ENCODE measurements at regions not wholly inside any gene's neighbourhood (a gene's known extent, or its start where the extent isn't known, plus 50 kb on each side); places are given as distances from the start of the nearest gene placed in this dataset.

DNA sequence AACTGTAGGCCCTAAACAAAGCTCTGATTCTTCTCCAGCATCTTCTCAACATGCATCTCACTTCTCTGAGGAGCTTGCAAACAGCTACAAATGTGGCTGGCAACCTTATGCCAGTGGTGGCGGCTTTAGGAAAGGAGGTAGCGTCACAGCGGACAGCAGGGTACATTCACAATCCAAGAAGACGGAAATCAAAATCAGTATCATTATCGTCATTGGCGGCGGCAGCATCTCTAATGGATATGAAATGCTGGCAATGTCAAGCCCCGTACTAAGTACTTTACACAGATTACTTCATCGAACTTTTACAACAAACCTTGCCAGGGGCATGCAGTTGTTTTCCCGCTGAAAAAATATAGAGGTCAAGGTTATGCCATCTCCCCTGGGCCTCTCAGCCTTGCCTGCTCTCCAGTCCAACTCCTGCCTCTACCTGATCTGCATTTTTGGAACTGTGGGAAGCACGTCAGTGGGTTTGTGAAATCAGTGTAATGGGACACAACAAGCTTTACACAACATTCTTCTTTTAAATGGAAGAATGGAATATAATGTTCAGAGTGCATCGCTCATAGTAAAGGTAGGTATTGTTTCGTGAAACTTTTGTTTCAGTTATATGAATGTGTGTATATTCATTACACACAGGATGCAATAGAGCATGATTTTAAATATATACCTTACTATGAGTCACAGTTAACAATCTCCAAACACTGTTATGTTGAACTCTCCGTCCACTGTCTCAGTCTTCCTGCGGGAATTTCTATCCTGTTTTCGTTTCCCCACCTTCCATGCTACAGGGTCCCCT is 152.9 kb downstream of the TTC32 start:
- DNase-seq (ENCODE audit: low read depth in 2 of 2): no peak

DNA sequence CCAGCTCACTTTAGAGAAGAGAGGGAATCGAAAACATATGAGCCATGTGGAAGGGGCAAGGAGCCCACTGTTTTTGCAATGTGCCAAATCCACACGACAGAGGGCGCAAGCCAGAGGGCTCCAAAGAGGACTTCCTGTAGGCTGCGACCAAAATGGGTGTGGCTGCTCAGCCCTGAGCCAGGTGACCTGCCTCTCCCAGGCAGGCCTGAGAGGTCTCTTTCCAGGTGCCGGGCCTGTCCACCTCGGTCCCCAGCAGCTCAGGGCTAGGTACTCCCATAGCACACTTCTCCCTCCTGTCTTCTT is 153.8 kb downstream of the TTC32 start:
- no peak for DNase-seq (ENCODE audit: low read depth in 2 of 2)

DNA sequence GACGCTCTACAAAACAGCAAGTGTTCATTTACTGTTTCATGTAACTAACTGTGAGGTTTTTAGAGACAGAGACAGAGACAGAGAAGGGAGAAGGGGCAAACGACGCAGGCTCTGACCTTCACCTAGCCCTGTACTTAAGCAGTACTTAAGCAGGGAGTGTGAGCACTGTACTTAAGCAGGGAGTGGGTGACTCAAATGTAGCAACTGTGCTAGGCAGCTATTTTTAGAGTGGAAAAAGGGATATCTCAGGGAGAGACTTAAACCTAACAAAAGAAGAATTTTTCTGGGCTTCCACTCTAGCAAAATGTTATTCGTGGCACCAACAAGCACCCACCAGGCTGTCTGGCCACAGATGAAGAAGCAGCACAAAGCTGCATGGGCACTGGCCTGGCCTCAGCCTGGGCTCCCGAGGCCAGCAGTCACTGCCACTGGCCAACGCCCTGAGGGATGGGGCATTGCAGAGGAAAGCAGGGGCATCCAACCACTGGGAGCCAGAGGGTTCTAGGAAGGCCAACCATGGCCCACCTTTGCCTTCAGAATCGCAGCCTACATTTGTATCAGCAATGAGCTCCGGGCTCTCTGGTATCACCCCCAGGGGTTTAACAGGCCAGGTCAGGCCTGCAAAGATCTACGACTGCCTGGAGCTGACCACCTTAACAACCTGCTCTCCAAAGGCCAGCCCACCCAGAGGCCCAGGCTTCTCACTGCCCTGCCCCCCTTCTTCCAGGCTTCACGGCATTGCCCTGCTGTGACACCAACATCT is 154.3 kb downstream of the TTC32 start:
- DNase-seq (ENCODE audit: low read depth in 2 of 2): no peak

DNA sequence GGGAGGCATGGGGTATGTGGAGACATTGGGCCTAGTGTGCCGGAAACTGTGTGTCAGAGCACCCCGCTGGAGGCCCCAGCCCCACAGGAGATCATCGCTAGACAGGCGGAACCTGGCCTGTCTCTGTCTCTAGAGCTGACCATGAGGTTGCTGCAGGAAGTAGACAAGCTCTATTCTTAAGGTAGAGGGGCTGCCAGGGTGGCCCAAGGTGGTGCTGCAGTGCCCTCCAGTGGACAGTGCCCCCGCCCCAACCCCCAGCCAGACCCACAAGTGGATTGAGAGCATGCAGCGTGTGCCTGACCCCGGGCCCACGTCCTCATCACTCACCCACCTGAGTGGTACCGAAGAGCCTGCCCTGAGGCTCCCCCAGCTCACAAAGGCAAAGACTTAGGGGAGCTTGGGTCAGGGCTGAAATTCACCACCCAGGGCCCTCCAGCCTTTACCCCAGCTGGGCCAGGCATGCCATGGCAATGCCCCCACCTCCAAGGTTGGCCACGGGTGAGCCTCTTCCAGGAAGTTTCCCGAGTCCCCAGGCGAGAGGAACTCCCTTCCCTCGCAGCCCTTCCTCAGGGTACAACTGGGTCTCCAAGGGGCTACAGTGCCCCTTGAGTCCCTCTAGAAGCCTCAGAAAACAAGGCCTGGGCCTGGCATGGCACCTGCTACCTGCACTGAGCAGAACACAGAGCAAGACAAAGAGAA is 155.0 kb downstream of the TTC32 start:
- no peak for DNase-seq (ENCODE audit: low read depth in 2 of 2)

DNA sequence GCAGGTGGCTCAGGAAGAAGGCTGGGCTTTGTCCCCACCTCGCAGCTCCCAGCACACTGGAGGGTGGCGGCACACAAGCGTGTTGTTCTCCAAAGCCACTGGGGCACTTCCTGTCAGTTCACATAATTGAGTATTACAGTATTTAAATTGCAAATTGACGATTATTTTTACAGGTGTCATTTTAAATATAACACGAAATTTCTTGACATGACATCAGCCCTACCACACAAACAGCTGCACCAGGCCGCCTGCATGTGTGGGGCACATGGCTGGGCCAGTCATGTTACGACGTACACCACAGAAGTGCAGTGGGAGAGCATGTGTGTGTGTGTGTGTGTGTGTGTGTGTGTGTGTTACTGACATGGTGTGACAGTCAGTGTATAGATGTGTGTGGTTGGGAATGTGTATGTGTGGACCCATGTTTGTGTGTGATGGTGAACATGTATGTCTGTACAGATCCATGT is 155.6 kb downstream of the TTC32 start:
- DNase-seq (ENCODE audit: low read depth in 2 of 2): no peak

DNA sequence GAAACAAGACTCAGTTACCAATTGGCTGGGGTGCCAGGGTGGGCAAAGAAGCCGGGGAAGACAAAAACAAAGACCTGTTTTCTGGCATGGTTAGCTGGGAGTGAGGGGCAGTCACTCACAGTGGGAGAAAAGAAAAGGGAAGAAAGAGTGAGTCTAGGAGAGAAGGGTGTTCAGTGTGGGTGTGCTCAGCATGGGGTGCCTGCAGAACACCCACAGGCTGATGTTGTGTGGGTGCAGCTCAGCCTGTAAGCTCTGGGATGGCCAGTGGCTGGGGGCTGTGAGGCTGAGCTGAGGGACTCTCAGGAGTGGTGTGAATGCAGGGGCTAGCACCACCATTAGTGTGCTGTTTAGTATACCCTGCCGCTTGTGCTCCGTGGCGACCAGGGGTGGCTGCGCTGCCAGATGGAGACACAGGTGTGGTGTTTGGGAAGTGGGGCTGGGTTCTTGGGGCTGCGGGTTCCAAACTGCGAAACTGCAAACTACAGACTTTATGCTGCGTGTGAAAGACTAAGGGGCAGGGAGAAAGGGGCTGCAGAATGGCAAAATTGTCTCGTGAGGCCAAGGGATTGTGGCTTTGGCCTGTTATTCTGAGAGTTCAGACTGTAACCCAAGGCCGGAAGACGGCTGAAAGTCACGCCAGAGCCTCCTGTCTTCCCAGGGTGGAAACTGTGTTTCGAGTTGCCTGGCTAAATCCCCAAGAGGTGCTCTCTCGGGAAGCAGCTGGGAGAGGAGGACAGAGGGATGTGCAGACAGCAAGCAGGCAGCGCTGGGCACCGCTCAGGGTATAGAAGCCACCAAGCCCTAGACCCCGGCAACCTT is 156.3 kb downstream of the TTC32 start:
- no peak for DNase-seq (ENCODE audit: low read depth in 2 of 2)

DNA sequence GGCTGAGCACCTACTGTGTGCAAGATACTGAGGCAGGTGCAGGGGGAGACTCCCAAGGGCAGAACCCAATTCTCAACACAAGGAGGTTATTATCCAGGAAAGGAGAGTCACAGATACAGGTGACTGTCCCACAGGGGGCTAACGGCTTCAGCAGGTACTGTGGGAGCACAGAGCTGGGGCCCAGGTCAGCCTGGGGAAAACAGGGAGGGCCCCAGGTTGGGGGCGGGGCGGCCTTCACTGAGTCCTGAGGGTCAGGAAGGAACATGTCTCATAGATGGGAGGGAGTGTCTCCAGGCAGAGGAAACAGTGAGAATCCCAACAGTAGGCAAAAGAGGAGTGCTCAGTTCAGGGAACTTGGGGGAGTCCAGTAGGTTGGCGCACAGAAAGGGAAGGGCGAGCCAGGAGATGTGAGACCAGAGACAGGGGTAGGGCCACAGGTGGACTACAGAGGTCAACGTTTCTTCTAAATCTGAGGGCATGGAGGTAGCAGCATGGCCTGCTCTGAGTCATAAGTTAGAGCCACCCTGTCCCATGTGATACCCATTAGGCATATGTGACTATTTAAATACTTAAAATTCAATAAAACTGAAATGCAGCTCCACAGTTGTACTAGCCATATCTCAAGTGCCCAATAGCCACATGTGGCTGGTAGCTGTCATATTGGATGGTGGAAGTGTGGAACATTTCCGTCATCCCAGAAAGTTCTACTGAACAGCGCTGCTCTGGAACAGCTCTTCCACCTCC is 157.2 kb downstream of the TTC32 start:
- DNase-seq (ENCODE audit: low read depth in 2 of 2): no peak

DNA sequence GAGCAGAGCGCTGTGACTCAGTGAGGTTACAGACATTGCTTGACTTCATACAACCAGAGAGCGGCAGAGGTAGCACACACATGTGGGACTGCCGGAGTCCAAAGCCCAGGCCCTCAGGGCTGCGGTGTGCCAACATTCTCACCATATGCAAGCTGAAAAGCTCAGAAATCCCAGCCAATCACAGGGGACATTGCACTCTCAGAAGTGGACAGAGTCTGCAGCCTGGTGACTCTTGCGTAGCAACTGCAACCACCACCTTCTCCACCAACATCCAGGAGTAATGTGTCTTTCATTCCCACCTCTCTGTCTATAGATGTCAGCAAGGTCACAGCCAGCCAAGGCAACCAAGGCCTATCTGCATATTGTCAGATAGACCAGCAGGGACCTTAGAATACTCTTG is 158.1 kb downstream of the TTC32 start:
- DNase-seq (ENCODE audit: low read depth in 2 of 2): no peak

DNA sequence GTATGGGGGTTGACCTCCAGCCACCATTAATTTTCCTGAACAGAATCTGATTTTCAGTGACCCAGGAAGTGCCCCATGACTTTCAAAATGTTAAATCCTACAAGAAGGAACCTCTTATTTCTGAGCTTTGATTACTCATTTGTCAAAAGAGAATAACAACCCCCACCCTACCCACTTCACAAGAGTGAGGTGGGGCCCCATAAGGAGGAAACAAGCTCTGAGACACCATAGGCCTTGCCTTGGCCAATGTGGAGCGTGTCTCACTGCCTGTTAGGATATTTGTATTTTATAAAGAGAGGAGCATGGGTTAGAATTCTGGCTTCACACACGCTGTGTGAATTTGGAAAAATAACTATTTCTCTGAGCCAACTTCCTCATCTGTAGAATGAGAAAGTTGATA is 158.9 kb downstream of the TTC32 start:
- no peak for DNase-seq (ENCODE audit: low read depth in 2 of 2)

DNA sequence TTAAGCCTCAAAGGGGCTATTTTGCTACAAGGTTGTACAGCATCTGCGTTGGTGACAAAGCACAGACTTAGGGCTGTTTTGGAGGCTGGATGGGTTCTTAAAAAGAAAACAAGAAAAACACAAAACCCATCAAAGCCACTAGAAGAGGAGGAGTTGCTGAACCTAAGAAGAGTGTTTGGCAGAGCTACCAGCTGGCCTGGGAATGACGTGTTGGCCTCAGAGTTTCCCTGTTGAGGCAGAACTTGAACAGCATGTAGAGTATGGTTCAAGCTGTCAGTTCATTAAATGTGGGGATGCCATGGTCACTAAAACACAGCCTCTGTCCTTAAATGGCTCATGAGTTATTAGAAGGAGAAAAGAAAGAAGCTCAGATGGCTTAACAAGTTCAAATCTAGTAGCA is 162.5 kb downstream of the TTC32 start:
- no peak for DNase-seq (ENCODE audit: low read depth in 2 of 2)

DNA sequence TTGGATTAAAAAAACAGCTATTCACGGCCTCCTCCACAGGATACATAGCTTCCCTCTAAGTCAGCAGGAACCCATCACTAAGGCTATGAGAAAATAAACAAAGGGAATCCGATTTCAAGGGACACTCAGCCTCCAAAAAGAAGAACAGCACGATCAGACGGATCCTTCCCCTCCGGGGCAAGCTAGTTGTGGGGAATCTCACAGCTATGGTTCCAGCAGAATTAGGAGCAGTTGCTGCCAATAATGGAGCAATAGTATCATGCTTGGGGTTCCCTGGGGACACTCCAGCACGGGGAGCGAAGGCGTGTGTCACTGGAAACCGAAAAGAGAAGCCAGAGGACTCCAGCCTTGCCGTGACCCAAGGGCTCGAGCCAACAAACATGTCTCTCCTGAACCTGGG is 163.1 kb downstream of the TTC32 start:
- DNase-seq (ENCODE audit: low read depth in 2 of 2): no peak

DNA sequence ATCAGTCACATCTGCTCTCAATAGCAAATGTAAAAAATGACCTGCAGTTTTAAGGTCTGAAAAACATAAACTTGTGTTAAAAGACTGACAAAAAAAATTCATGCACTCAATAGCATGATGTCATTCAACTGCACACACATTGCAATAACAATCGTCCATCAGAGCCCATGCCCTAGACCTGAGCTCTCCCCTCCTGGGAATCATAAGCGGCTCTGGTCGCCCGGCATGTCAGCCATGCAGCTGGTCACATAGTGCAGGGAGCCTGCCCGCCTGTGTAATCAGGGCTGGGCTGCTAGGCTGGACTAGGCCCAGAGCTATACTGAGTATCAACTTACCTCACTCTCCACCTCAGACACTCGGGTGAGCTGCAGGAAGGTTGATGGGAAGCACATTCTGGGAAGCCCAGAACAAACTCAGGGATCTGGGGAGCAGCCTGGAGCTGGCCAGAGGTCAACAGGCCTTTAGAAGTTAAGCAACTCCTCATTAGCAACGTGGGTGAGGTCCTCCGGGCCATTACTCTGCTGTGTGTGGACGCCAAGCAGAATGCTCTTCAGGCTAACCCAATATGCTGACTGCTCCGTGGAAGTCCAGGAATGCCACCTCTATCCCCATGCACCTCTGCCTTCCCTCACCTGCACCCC is 165.5 kb downstream of the TTC32 start:
- no peak for DNase-seq (ENCODE audit: low read depth in 2 of 2)

DNA sequence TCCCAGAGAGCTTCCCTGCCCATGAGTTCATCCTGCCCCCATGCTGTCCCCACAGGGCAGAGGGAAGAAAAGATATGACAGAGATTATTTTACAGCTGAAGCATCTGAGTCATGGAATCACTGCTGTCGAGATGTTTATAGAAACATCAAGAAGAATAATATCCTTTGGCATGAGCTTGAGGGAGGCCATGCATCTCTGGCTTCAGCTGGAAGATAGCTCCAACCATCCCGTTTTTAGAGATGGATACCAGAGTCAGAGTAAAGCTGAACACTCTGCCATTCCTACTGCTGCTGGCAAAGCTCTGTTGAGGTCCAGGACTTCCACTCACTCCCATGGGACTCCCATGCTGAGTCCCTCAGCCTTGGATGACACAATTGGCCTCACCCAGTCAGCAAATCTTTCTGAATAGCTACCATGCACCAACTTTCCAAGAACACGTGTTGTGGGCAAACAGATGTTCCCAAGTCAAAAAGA is 167.8 kb downstream of the TTC32 start:
- DNase-seq (ENCODE audit: low read depth in 2 of 2): no peak

DNA sequence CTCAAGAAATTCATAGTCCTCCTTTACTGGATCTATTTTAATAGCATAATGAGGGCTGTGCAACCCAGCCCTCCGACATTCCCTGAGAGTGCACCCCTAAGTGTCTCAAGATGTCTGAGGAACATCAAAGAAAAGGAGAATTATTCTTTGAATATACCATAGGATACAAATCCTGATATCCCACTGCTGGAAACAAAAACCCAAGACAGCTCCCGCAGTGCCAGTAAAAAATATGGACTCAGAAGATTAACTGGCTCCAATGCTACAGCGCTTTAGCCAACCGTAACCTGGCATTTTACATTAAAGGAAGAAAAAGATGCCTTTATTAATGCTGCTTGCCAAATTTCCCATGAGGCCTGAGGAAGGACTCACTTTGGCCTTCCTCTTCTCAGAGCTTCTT is 168.4 kb downstream of the TTC32 start:
- DNase-seq (ENCODE audit: low read depth in 2 of 2): no peak

DNA sequence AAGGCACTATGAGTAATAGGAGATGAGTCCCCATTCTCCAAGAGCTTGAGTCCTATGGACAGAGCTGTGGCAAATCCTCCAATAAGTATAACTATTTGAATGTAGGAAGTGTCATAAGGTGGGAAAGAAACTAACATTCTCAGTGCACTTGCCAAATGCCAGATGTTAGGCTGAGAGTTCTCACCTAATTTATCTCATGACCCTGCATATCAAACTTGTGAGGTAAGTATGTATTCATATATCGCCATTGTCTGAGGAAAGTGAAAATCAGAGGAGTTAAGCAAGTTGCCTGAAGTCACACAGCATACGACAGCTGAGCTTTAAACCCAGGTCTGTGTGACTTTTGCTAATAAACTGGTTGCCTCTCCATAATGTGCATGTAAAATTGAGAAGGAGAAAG is 169.5 kb downstream of the TTC32 start:
- no peak for DNase-seq (ENCODE audit: low read depth in 2 of 2)

DNA sequence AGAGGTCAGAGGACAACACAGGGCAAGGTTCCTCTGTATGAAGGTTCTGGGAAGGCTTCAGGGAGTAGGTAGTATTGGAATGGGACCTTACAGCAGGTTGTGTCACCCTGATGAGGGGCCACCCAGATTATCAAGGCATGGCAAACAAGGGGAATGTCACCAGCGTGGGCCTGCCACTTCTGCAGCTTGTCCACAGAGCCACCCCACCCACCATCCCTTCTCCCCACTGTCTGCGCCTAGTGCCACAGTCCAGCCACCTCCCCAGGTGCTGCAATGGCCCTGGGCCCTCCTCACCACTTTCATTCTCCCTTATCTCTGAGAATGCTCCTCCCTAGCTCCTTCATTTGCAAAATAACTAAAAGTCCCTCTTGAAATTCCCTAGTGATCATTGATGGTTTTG is 170.3 kb downstream of the TTC32 start:
- no peak for DNase-seq (ENCODE audit: low read depth in 2 of 2)

DNA sequence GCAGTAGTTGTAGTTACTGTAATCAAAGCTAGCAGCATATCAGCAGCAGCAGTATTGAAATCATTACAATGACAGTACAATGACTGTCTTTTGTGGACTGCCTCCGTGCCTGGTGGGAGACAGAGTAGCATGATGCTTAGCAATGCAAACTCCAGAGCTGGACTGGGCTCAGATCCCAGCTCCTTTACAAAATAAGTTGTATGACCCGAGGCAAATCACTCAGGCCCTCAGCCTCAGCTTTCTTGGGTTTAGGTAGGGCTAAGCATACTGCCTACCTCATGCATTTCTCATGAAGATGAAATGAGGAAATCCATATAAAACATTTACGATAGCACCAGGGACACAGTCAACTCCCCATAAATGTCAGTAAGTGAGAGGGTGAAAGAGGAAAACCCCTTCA is 170.7 kb downstream of the TTC32 start:
- no peak for DNase-seq (ENCODE audit: low read depth in 2 of 2)

DNA sequence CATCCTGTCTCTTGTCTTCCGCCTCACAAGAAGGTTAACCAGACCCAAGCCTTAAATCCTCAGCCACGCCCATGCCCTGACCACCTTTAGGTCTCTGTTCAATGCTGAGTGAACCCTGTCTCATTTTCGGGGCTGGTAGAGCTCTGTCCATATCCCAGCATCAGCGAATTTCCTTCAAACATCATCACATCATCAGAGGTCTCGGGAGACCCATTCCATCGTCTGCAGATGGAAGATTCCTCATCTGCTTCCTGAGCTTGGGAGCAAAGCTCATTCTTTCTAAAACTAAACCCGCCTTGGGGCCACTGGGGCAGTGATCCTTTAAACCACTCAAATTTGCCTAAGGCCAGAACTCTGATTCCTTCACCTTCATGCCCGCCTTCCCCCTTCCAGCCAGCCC is 173.7 kb downstream of the TTC32 start:
- no peak for DNase-seq (ENCODE audit: low read depth in 2 of 2)

DNA sequence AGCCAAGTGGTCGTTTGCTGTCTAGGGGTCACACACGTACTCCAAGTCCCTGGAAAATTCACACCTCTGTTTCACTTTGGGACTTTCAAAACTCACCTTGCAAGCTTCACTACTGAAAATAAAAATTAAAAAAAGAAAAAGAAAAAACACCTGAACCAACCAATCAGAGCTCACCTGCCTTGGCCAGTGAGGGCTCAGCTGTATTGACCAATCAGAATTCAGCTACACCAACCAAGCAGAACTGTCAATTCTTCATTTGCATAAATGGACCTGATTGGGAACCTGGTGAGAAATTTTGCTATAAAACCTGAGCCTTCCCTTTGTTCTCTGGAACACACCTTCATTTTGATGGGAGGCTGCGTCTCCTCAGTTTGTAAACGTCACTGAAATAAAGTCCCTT is 176.4 kb downstream of the TTC32 start:
- no peak for DNase-seq (ENCODE audit: low read depth in 2 of 2)

DNA sequence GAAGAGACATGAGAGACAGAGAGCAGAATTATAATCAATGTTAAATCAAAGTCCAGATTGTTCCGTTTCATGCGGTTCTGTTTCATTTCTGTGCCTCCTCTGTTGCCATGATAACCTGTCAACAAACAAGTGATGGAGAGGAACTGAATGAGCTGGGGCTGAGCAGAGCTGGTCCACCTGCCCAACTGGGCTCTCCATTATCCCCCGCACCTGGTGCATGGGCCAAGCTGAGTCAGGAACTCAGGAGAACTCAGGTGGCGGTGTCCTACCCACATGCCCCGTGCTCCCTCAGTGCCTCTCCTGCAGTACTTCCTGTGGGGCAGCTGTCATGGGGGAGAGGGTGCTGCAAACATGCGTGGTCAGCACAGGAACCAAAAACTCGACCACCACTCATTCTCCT is 178.8 kb downstream of the TTC32 start:
- no peak for DNase-seq (ENCODE audit: low read depth in 2 of 2)

DNA sequence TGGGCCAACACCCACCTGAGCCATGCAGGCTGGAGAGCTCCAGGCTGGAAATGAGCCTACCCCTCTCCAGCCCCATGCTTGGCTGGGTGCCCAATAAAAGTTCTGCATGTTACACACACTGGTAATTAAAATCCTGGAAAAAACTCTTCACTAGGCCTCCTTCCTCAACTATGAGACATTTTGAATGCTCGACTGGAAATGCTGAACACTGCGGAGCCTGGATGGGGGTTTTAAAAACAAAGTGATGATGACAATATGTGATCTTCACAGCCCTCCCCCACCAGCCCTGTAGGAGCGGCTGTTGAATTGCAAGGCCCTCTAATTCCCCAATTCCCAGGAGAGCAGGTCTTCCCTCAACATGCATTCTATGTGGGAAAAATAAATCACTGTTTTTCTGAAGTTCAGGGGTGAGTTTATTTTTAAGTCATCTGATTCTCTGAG is 179.2 kb downstream of the TTC32 start:
- DNase-seq (ENCODE audit: low read depth in 2 of 2): no peak

Measured in activated CD4-positive, alpha-beta T cell treated with anti-CD3 and anti-CD28 coated beads for 24 hours (primary cell).